SK-N-SH (cell line): ENCODE measurements at regions not wholly inside any gene's neighbourhood (a gene's known extent, or its start where the extent isn't known, plus 50 kb on each side); places are given as distances from the start of the nearest gene placed in this dataset.

Experiments used
- CTCF ChIA-PET: fragments of 300-600, 350-600 bp; formaldehyde crosslinking; extraction: SDS; loops from one replicate; lab custom pipeline; 2021; lab: Yijun Ruan, JAX
- POLR2A ChIA-PET: fragments of 350-600 bp; sonication (Branson Sonifier 250); formaldehyde crosslinking; extraction: SDS; loops from one replicate; lab custom pipeline; 2020; ENCODE audit warnings: antibody characterized with exemption, inconsistent platforms; lab: Yijun Ruan, JAX
- DNase-seq: peaks from one replicate; pipeline ENCODE4 v3.0.0; 2012
- H2AFZ ChIP-seq: fragments of 200-600 bp; sonication (generic); 2 replicates; pipeline ENCODE4 v1.8.1; 2016; ENCODE audit warnings: antibody characterized with exemption, mild to moderate bottlenecking, low read depth
- H3F3A ChIP-seq: fragments of 200-600 bp; sonication (generic); replicated peaks from 2 replicates; pipeline ENCODE3; 2016; ENCODE audit warnings: antibody characterized with exemption, mild to moderate bottlenecking; ENCODE audit not compliant: insufficient read depth
- H3K27ac ChIP-seq, 2 experiments: fragments of 200-500 bp in 1 of 2; fragments of 200-600 bp in 1 of 2; sonication (Bioruptor generic) in 1 of 2; sonication (generic), shearing (Covaris generic) in 1 of 2; 2 replicates each; pipeline versions ENCODE4 v1.5.1 to v1.6.1; 2014 to 2016; ENCODE audit warnings: low read depth in 2 of 2, inconsistent platforms in 1 of 2, low read length in 1 of 2, mild to moderate bottlenecking in 1 of 2, mixed read lengths in 1 of 2
- H3K27me3 ChIP-seq: fragments of 200-600 bp; sonication (generic), shearing (Covaris generic); 2 replicates; pipeline ENCODE4 v1.6.1; 2016; ENCODE audit warnings: mixed run types; ENCODE audit not compliant: insufficient read depth
- H3K36me3 ChIP-seq, 2 experiments: fragments of 200-500 bp in 1 of 2; fragments of 200-600 bp in 1 of 2; sonication (Bioruptor generic) in 1 of 2; sonication (generic) in 1 of 2; replicated peaks in 1 of 2; 2 replicates each; pipeline versions ENCODE3 to v1.5.1; 2014 to 2016; ENCODE audit warnings: low read length in 1 of 2, mild to moderate bottlenecking in 1 of 2; ENCODE audit not compliant: insufficient read depth in 2 of 2, control insufficient read depth in 1 of 2
- H3K4me1 ChIP-seq, 2 experiments: fragments of 200-500 bp in 1 of 2; fragments of 200-600 bp in 1 of 2; sonication (Bioruptor generic) in 1 of 2; sonication (generic), shearing (Covaris generic) in 1 of 2; 2 replicates each; pipeline versions ENCODE4 v1.5.1 to v1.6.1; 2014 to 2016; ENCODE audit warnings: low read depth in 1 of 2, low read length in 1 of 2, mixed run types in 1 of 2; ENCODE audit not compliant: insufficient read depth in 2 of 2, control insufficient read depth in 1 of 2
- H3K4me2 ChIP-seq: fragments of 200-600 bp; sonication (generic), shearing (Covaris generic); 2 replicates; pipeline ENCODE4 v1.6.1; 2017; ENCODE audit warnings: mixed run types
- H3K4me3 ChIP-seq, 2 experiments: fragments of 200-500 bp in 1 of 2; fragments of 200-600 bp in 1 of 2; sonication (Bioruptor generic) in 1 of 2; sonication (generic), shearing (Covaris generic) in 1 of 2; 2 replicates each; pipeline versions ENCODE4 v1.5.1 to v1.8.1; 2014 to 2016; ENCODE audit warnings: low read depth in 2 of 2, inconsistent platforms in 1 of 2, low read length in 1 of 2, mild to moderate bottlenecking in 1 of 2, mixed read lengths in 1 of 2, moderate library complexity in 1 of 2
- H3K79me2 ChIP-seq: fragments of 200-600 bp; sonication (generic); 2 replicates; pipeline ENCODE4 v1.8.1; 2017; ENCODE audit warnings: mild to moderate bottlenecking; ENCODE audit not compliant: insufficient read depth
- H3K9ac ChIP-seq: fragments of 200-600 bp; sonication (generic); 2 replicates; pipeline ENCODE4 v1.6.1; 2017; ENCODE audit warnings: mixed run types
- H3K9me2 ChIP-seq: fragments of 200-600 bp; sonication (generic); 2 replicates; pipeline ENCODE4 v1.6.1; 2017; ENCODE audit warnings: mixed run types
- H3K9me3 ChIP-seq: fragments of 200-600 bp; sonication (generic); 2 replicates; pipeline ENCODE4 v1.6.1; 2017; ENCODE audit warnings: mixed run types, mild to moderate bottlenecking, moderate library complexity
- H4K20me1 ChIP-seq: fragments of 200-600 bp; sonication (generic); 2 replicates; pipeline ENCODE4 v1.6.1; 2017; ENCODE audit warnings: mild to moderate bottlenecking, mixed run types; ENCODE audit not compliant: insufficient read depth
- CTCF ChIP-seq: fragments of 200-600 bp; sonication (generic); IDR thresholded peaks from 2 replicates; pipeline ENCODE4 v1.6.1; 2017; ENCODE audit warnings: antibody characterized with exemption, mild to moderate bottlenecking, moderate library complexity
- ELF1 ChIP-seq: IDR thresholded peaks from 2 replicates; pipeline ENCODE4 v1.4.0; 2012
- EP300 ChIP-seq, 2 experiments: IDR thresholded peaks; 2 replicates each; pipeline versions ENCODE4 v1.4.0 to v1.6.1; 2012; ENCODE audit warnings: borderline replicate concordance in 1 of 2, low read depth in 1 of 2, low read length in 1 of 2
- EZH2phosphoT487 ChIP-seq: fragments of 200-600 bp; sonication (generic); IDR thresholded peaks from 2 replicates; pipeline ENCODE4 v1.6.1; 2017; ENCODE audit warnings: low read depth, mixed run types, mild to moderate bottlenecking, antibody characterized with exemption, moderate library complexity, borderline replicate concordance
- FOSL2 ChIP-seq: IDR thresholded peaks from 2 replicates; pipeline ENCODE4 v1.4.0; 2012; ENCODE audit warnings: low read depth, mild to moderate bottlenecking, moderate library complexity, borderline replicate concordance
- FOXM1 ChIP-seq: IDR thresholded peaks from 2 replicates; pipeline ENCODE4 v1.4.0; 2012; ENCODE audit warnings: low read depth, mild to moderate bottlenecking
- GABPA ChIP-seq: IDR thresholded peaks from 2 replicates; pipeline ENCODE4 v1.4.0; 2012; ENCODE audit warnings: low read depth, mild to moderate bottlenecking
- JUND ChIP-seq: IDR thresholded peaks from 2 replicates; pipeline ENCODE4 v1.4.0; 2012
- MEF2A ChIP-seq: IDR thresholded peaks from 2 replicates; pipeline ENCODE4 v1.4.0; 2012; ENCODE audit warnings: low read depth, borderline replicate concordance
- MXI1 ChIP-seq: IDR thresholded peaks from 2 replicates; pipeline ENCODE4 v1.6.1; 2012; ENCODE audit warnings: mild to moderate bottlenecking, low read depth, low read length, improper control_type of control experiment
- NRF1 ChIP-seq: IDR thresholded peaks from 2 replicates; pipeline ENCODE4 v1.6.1; 2012; ENCODE audit warnings: low read depth, mild to moderate bottlenecking, low read length
- PBX3 ChIP-seq: IDR thresholded peaks from 2 replicates; pipeline ENCODE4; 2012
- RAD21 ChIP-seq: IDR thresholded peaks from 2 replicates; pipeline ENCODE4 v1.6.1; 2012; ENCODE audit warnings: mild to moderate bottlenecking, low read length
- REST ChIP-seq: IDR thresholded peaks from 2 replicates; pipeline ENCODE4 v1.6.1; 2012; ENCODE audit warnings: mild to moderate bottlenecking, low read depth, low read length, moderate library complexity
- RXRA ChIP-seq: IDR thresholded peaks from 2 replicates; pipeline ENCODE4 v1.4.0; 2012; ENCODE audit warnings: low read depth, mild to moderate bottlenecking, borderline replicate concordance
- SMC3 ChIP-seq: IDR thresholded peaks from 2 replicates; pipeline ENCODE4 v1.6.1; 2012; ENCODE audit warnings: low read depth, low read length, improper control_type of control experiment
- ZBTB33 ChIP-seq: IDR thresholded peaks from 2 replicates; pipeline ENCODE4 v1.4.0; 2012; ENCODE audit warnings: low read depth, borderline replicate concordance
- WGBS: methylation state at CpG from one replicate; pipeline ENCODE4 v1.1.6; 2017; ENCODE audit warnings: low lambda C conversion rate; 5-methylcytosine and 5-hydroxymethylcytosine counted together

- no peak for DNase-seq
- WGBS: 14% methylated on average over 3 of the region's 3 CpGs
Observed at GRCh38 chr10:111556666-111557065, 479.8 kb downstream of the ADRA2A start.

More at GRCh38 chr10:111556666-111557065, 479.8 kb downstream of the ADRA2A start:
- no peaks in the 10 kb centered on the region for H3F3A ChIP-seq
- no peak overlapping the region for H3K4me3 ChIP-seq
- H3K4me2 ChIP-seq: no peak overlapping the region
- no peak overlapping the region; a peak in 1 of 4 replicates for H3K27ac ChIP-seq
- peaks cover 0 to 7% of the 10 kb centered on the region in 2 experiments; a peak in 1 of 4 replicates for H3K4me1 ChIP-seq
- H2AFZ ChIP-seq: no peak overlapping the region
- H3K9me2 ChIP-seq: no peaks in the 10 kb centered on the region
- TF ChIP-seq MEF2A (no peak), SMC3 (no peak), CTCF (no peak), RAD21 (no peak), GABPA (no peak), FOXM1 (no peak), FOSL2 (no peak), REST (no peak), EZH2phosphoT487 (no peak), RXRA (no peak), MXI1 (no peak), NRF1 (no peak), EP300 (IDR thresholded peaks at IDR 0.05; ENCODE audit: borderline replicate concordance in 1 of 2, low read depth in 1 of 2, low read length in 1 of 2) (no peak), ZBTB33 (no peak), PBX3 (no peak), ELF1 (no peak), JUND (no peak)
- H3K79me2 ChIP-seq: no peaks in the 10 kb centered on the region
- no peaks in the 10 kb centered on the region for H3K27me3 ChIP-seq
- POLR2A ChIA-PET: no interaction called here
- H3K36me3 ChIP-seq: no peaks in the 10 kb centered on the region
- no peaks in the 10 kb centered on the region for H3K9me3 ChIP-seq
- no peak overlapping the region for H3K9ac ChIP-seq
- H4K20me1 ChIP-seq: no peaks in the 10 kb centered on the region
- CTCF ChIA-PET: interaction anchor here (1.2 to 1.3 kb wide), 2 partner anchors 38 to 480 kb away, joined by 3 to 5 read pairs; partner anchors contain the start of gene ADRA2A
